D721Med (cell line): ENCODE measurements at regions not wholly inside any gene's neighbourhood (a gene's known extent, or its start where the extent isn't known, plus 50 kb on each side); places are given as distances from the start of the nearest gene placed in this dataset.

ENCODE experiments used
- DNase-seq: peaks from one replicate; pipeline ENCODE4 v3.0.0; 2011; ENCODE audit warnings: low spot score; ENCODE audit not compliant: insufficient read length
- FAIRE-seq: peaks from 2 replicates; lab custom pipeline; 2011; peaks lifted over from hg19 to GRCh38; lab: Jason Lieb, UNC
- TF ChIP-seq, protein P1 (sequence below): IDR thresholded peaks from 2 replicates; pipeline ENCODE4 v1.5.1; 2012; ENCODE audit warnings: mild to moderate bottlenecking, control low read depth; ENCODE audit not compliant: insufficient read depth; ENCODE audit errors: missing control alignments

DNA sequence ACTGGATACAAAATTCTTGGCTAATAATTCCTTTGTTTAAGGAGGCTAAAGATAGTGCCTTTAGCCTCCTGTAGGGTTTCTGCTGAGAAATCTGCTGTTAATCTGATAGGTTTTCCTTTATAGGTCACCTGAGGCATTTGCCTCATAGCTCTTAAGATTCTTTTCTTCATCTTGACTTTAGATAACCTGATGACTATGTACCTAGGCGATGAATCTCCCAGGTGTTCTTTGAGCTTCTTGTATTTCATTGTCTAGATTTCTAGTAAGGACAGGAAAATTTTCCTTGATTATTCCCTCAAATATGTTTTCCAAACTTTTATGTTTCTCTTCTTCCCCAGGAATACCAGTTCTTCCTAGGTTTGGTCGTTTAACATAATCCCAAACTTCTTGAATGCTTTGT, 479.4 kb upstream of the MAN1A1 start:
- FAIRE-seq (no peak), DNase-seq (no peak)
- TF ChIP-seq, protein P1, sequence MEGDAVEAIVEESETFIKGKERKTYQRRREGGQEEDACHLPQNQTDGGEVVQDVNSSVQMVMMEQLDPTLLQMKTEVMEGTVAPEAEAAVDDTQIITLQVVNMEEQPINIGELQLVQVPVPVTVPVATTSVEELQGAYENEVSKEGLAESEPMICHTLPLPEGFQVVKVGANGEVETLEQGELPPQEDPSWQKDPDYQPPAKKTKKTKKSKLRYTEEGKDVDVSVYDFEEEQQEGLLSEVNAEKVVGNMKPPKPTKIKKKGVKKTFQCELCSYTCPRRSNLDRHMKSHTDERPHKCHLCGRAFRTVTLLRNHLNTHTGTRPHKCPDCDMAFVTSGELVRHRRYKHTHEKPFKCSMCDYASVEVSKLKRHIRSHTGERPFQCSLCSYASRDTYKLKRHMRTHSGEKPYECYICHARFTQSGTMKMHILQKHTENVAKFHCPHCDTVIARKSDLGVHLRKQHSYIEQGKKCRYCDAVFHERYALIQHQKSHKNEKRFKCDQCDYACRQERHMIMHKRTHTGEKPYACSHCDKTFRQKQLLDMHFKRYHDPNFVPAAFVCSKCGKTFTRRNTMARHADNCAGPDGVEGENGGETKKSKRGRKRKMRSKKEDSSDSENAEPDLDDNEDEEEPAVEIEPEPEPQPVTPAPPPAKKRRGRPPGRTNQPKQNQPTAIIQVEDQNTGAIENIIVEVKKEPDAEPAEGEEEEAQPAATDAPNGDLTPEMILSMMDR, result no peak

DNA sequence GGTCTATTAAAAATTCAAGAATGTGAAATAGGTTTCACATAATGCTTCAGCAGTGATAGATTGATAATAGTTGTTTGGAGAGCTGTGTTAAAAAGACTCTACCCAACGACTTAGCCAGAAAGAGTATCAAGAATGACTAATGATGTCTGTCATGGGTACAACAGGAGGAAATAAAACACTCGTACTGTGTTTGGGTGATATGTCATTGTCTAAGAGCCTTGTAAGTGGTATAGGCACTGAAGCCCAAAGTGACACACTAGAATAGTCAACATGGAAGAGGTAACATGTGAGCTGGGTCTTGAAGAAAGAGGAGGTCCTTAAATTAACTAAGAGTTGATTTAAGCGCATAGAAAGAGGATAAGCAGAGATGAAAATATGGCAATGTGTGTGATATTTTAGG, 471.8 kb upstream of the MAN1A1 start:
- no peak for DNase-seq
- FAIRE-seq, result no peak

DNA sequence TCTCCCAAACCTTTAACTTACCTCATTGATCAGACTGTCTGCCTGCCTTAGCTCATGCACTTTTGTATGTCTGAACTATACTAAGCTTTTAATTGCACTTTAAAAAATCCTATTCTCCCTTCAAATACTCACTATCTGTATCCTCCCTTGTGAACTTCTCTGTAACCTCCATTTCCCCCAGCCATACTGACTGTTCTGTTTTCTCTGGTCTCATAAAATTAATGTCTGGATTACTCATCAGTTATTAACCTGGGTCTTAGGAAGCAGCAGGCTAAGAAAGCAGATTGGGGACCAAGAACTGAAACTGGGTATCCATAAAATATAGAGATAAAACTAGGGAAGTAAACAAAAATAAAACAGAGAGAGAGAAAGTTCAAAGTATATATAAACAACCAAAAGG, 469.3 kb upstream of the MAN1A1 start:
- no peak for DNase-seq
- TF ChIP-seq, protein P1, result no peak
- no peak for FAIRE-seq

More for the DNA sequence above, 471.8 kb upstream of the MAN1A1 start:
- TF ChIP-seq, protein P1, result no peak

DNA sequence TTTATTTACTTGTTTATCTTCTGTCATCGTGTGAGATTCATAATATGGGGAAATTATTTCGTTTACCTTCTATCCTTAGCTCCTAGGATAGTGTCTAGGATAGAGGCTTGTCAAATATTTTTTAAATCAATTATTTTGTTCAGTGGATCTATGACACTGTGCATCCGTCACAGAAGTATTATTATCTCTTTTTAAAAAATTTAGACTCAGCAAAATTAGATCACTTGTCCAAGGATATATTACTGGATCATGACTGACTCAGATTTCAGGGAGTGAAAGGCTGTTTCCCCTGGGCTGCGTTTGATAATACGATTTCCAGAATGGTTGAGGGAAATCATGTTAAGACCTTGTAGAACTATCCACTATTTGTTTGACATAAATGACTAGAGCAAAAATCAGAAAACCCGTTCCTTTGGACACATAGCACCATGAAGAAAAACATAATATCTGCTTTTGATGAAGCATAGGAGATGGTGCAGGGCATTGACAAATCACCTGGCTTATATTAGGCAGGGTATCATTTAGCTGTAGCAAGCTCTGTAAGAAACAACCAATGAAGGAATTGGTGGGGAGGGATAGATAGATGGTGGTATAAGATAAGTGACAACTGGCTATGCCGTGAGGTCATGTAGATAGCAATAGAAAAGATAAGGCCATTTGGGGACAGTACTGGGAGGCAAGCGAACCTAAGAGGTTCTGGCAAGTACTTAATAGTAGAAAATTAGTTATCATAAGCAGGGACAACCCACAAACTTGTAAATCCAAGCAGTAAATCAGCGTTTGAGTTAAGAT, 465.2 kb upstream of the MAN1A1 start:
- FAIRE-seq, result no peak
- no peak for DNase-seq
- TF ChIP-seq, protein P1, result no peak

DNA sequence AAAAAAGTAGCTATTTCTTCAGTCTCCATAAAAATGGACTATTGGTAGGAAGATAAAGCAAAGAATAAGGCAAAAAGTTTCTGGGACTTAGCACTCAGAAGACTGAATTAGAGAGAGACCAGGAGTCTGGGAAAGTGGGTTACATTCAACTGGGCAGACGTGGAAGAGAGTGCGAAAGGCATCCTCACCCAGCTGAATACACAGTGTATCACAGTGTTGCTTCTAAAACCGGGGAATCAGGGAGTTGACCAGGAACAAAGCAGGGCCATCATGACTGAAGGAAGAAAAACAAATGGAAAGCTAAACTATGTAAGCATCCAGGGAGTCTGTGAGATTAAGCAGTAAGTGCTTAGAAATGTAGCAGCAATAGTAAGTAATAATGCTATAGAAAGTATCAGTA, 452.9 kb upstream of the MAN1A1 start:
- FAIRE-seq (no peak), DNase-seq (no peak)
- TF ChIP-seq, protein P1, result no peak

DNA sequence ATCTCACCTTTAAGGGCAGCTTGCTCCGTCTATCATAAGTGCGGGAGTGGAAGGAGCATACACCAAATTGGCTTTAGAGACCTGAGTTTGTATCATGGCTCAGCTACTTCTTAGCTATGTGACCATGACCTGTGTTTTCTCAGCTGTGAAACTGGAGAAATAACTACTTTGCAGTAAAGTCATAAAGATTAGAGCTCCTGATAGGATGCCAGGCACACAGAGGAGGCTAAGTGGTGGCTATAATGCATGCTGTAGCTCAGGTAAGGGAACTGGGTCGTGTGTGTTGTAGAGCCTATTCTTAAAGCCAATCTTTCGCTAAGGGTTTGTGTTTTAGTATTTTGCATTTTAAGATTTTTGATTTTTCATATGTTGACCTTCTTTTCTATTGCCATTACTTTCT, 451.5 kb upstream of the MAN1A1 start:
- no peak for FAIRE-seq
- TF ChIP-seq, protein P1, result no peak
- no peak for DNase-seq

DNA sequence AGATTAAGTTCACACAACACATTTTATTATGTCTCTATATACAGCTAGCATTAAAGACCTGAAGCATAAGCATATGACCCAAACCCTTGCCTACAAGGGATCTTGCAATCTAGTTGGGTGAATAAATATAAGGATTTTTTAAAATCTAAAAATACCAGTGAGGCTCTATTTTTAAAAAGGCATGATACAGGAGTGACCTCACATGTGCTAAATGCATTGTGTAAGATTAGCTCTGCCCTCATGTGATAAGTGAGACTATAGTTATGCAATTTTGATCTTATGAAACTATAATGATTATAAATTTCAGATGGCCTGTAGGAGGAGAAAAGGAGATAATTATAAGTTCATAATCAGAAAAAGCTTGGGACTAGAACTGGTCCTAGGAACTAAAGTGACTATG, 451.0 kb upstream of the MAN1A1 start:
- no peak for FAIRE-seq
- TF ChIP-seq, protein P1, result no peak
- no peak for DNase-seq
